Esophagus muscularis mucosa (tissue), 3 donors: ENCODE measurements at regions not wholly inside any gene's neighbourhood (a gene's known extent, or its start where the extent isn't known, plus 50 kb on each side); places are given as distances from the start of the nearest gene placed in this dataset.

Source experiments
- EP300 ChIP-seq: sonication (generic); formaldehyde crosslinking; IDR thresholded peaks from one replicate; pipeline ENCODE4 v1.6.1; 2017; ENCODE audit warnings: antibody characterized with exemption
- TF ChIP-seq, protein P1 (sequence below), 3 experiments: fragments of 200-600 bp in 2 of 3; fragments of 450-650 bp in 1 of 3; sonication (generic) in 2 of 3; IDR thresholded peaks; one replicate each; pipeline ENCODE4 v1.5.1; 2017 to 2019; ENCODE audit warnings: antibody characterized with exemption in 3 of 3, mild to moderate bottlenecking in 2 of 3, moderate library complexity in 1 of 3

DNA sequence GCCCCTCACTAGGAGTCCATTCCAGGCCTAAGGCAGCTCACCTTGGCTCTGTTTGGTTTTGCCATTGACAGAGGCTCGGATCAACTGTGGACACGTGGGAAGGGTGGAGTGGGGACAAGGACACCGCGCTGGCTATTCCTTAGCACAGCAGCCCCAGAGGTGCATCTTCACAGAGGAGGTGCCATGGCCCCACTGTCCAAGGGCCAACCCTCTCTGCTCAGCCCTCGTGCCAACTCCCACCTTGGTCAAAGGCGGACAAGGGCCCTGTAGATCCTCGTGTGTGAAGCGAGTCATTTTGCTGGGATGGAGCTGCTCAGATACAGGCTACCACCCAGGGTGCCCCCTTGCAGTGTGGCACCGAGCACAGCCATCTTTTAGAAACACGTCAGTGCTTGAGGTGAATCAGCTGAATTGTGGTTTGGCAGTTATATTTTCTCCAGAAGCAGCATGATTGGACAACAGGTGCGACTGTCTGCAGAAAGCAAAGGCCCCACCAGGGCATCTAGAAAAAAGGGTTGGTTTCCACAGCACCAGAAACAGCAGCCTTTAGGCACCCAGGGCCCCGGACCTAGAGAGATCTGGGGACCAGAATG is 192.1 kb upstream of the GPR12 start:
- TF ChIP-seq EP300, result no peak
- TF ChIP-seq, protein P1, sequence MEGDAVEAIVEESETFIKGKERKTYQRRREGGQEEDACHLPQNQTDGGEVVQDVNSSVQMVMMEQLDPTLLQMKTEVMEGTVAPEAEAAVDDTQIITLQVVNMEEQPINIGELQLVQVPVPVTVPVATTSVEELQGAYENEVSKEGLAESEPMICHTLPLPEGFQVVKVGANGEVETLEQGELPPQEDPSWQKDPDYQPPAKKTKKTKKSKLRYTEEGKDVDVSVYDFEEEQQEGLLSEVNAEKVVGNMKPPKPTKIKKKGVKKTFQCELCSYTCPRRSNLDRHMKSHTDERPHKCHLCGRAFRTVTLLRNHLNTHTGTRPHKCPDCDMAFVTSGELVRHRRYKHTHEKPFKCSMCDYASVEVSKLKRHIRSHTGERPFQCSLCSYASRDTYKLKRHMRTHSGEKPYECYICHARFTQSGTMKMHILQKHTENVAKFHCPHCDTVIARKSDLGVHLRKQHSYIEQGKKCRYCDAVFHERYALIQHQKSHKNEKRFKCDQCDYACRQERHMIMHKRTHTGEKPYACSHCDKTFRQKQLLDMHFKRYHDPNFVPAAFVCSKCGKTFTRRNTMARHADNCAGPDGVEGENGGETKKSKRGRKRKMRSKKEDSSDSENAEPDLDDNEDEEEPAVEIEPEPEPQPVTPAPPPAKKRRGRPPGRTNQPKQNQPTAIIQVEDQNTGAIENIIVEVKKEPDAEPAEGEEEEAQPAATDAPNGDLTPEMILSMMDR (IDR thresholded peaks at IDR 0.05), result no peak
